ENCODE measurements at regions not wholly inside any gene's neighbourhood (a gene's known extent, or its start where the extent isn't known, plus 50 kb on each side); places are given as distances from the start of the nearest gene placed in this dataset.

- TF ChIP-seq, protein P1, sequence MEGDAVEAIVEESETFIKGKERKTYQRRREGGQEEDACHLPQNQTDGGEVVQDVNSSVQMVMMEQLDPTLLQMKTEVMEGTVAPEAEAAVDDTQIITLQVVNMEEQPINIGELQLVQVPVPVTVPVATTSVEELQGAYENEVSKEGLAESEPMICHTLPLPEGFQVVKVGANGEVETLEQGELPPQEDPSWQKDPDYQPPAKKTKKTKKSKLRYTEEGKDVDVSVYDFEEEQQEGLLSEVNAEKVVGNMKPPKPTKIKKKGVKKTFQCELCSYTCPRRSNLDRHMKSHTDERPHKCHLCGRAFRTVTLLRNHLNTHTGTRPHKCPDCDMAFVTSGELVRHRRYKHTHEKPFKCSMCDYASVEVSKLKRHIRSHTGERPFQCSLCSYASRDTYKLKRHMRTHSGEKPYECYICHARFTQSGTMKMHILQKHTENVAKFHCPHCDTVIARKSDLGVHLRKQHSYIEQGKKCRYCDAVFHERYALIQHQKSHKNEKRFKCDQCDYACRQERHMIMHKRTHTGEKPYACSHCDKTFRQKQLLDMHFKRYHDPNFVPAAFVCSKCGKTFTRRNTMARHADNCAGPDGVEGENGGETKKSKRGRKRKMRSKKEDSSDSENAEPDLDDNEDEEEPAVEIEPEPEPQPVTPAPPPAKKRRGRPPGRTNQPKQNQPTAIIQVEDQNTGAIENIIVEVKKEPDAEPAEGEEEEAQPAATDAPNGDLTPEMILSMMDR (conservative IDR thresholded peaks at IDR 0.05; ENCODE audit: low read length) = no peak
- no peak for TF ChIP-seq EZH2phosphoT487 (IDR thresholded peaks at IDR 0.05; ENCODE audit: borderline replicate concordance)
- H3K27me3 ChIP-seq (ENCODE audit: insufficient read depth, low read length, poor library complexity, severe bottlenecking) = no peaks in the 10 kb centered on the region
- no peak overlapping the region for H3K4me2 ChIP-seq (ENCODE audit: low read depth, low read length, poor library complexity, severe bottlenecking)
- no peaks in the 10 kb centered on the region for H4K20me1 ChIP-seq (ENCODE audit: insufficient read depth, low read length, poor library complexity, severe bottlenecking)
- H2AFZ ChIP-seq (ENCODE audit: low read length) = no peak overlapping the region
- no peaks in the 10 kb centered on the region for H3K9me3 ChIP-seq (ENCODE audit: insufficient read depth, low read depth, low read length)
- no peaks in the 10 kb centered on the region for H3F3A ChIP-seq (ENCODE audit: low read depth)
- H3K9me2 ChIP-seq (replicated peaks; ENCODE audit: low read depth, low read length) = no peaks in the 10 kb centered on the region
- no peaks in the 10 kb centered on the region for H3K36me3 ChIP-seq (ENCODE audit: insufficient read depth, low read length)
- no peaks in the 10 kb centered on the region for H3K4me1 ChIP-seq (ENCODE audit: insufficient read depth, low read length, poor library complexity, severe bottlenecking)
- no peaks in the 10 kb centered on the region for H3K79me2 ChIP-seq (ENCODE audit: insufficient read depth, low read length)
- no peak overlapping the region for H3K4me3 ChIP-seq (ENCODE audit: low read length, poor library complexity, severe bottlenecking)
- no peak overlapping the region for H3K9ac ChIP-seq (ENCODE audit: low read depth, low read length, poor library complexity, severe bottlenecking)
Measured at GRCh38 chr9:26171691-26172090, 493.4 kb upstream of the TUSC1 start.

DNA sequence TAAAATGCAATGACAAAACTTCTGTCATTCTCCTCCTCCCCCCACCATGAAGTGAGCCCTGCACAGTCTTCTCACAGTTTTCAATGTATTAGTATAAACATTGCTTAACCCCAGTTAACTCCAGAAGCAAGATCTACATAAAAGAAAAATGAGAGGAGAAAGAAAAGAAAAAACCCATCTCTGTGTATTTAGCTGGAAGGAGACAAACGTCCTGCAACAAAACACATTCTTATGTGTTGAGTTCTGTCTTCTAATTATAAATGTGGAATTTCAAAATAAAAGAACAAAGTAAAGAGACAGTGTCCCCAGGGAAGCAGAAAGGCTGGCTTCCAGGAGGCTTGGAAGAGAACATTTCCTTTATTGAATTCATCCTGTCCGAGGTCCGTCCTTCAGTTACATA, 491.9 kb upstream of the TUSC1 start:
- H3K4me2 ChIP-seq (ENCODE audit: low read depth, low read length, poor library complexity, severe bottlenecking) = no peak overlapping the region
- no peaks in the 10 kb centered on the region for H4K20me1 ChIP-seq (ENCODE audit: insufficient read depth, low read length, poor library complexity, severe bottlenecking)
- TF ChIP-seq, protein P1 (conservative IDR thresholded peaks at IDR 0.05; ENCODE audit: low read length) = no peak
- no peak for TF ChIP-seq EZH2phosphoT487 (IDR thresholded peaks at IDR 0.05; ENCODE audit: borderline replicate concordance)
- no peaks in the 10 kb centered on the region for H3K4me1 ChIP-seq (ENCODE audit: insufficient read depth, low read length, poor library complexity, severe bottlenecking)
- H3K9ac ChIP-seq (ENCODE audit: low read depth, low read length, poor library complexity, severe bottlenecking) = no peak overlapping the region
- H3K27me3 ChIP-seq (ENCODE audit: insufficient read depth, low read length, poor library complexity, severe bottlenecking) = no peaks in the 10 kb centered on the region
- no peak overlapping the region for H2AFZ ChIP-seq (ENCODE audit: low read length)
- no peaks in the 10 kb centered on the region for H3K9me2 ChIP-seq (replicated peaks; ENCODE audit: low read depth, low read length)
- H3K79me2 ChIP-seq (ENCODE audit: insufficient read depth, low read length) = no peaks in the 10 kb centered on the region
- H3K9me3 ChIP-seq (ENCODE audit: insufficient read depth, low read depth, low read length) = no peaks in the 10 kb centered on the region
- H3K36me3 ChIP-seq (ENCODE audit: insufficient read depth, low read length) = no peaks in the 10 kb centered on the region
- H3F3A ChIP-seq (ENCODE audit: low read depth) = no peaks in the 10 kb centered on the region
- no peak overlapping the region for H3K4me3 ChIP-seq (ENCODE audit: low read length, poor library complexity, severe bottlenecking)

DNA sequence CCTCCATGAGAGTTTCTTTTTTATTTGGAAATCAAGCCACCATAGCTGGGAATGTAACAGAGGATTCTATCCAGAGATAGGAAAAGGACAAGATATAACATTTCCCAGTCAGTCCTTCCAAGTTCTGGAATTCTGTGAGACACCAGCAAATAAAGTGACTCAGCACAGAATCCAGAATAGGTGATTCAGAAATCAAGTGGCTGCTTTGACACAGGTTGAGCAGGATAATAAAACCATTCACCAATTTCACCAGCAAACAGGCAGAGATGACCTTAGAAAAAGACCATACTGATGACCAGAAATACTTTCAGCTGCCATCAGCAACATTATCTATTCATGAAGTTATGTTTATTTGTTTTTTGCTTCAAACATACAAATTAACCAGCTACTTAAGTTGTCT, 491.5 kb upstream of the TUSC1 start:
- no peaks in the 10 kb centered on the region for H3K9me2 ChIP-seq (replicated peaks; ENCODE audit: low read depth, low read length)
- H3K9me3 ChIP-seq (ENCODE audit: insufficient read depth, low read depth, low read length) = no peaks in the 10 kb centered on the region
- H3K4me2 ChIP-seq (ENCODE audit: low read depth, low read length, poor library complexity, severe bottlenecking) = no peak overlapping the region
- no peaks in the 10 kb centered on the region for H3K27me3 ChIP-seq (ENCODE audit: insufficient read depth, low read length, poor library complexity, severe bottlenecking)
- H4K20me1 ChIP-seq (ENCODE audit: insufficient read depth, low read length, poor library complexity, severe bottlenecking) = no peaks in the 10 kb centered on the region
- no peaks in the 10 kb centered on the region for H3K79me2 ChIP-seq (ENCODE audit: insufficient read depth, low read length)
- TF ChIP-seq EZH2phosphoT487 (IDR thresholded peaks at IDR 0.05; ENCODE audit: borderline replicate concordance) = no peak
- TF ChIP-seq, protein P1 (conservative IDR thresholded peaks at IDR 0.05; ENCODE audit: low read length) = no peak
- H3K4me1 ChIP-seq (ENCODE audit: insufficient read depth, low read length, poor library complexity, severe bottlenecking) = no peaks in the 10 kb centered on the region
- no peak overlapping the region for H3K9ac ChIP-seq (ENCODE audit: low read depth, low read length, poor library complexity, severe bottlenecking)
- no peak overlapping the region for H2AFZ ChIP-seq (ENCODE audit: low read length)
- H3K36me3 ChIP-seq (ENCODE audit: insufficient read depth, low read length) = no peaks in the 10 kb centered on the region
- H3F3A ChIP-seq (ENCODE audit: low read depth) = no peaks in the 10 kb centered on the region
- H3K4me3 ChIP-seq (ENCODE audit: low read length, poor library complexity, severe bottlenecking) = no peak overlapping the region
